ENCODE measurements at regions not wholly inside any gene's neighbourhood (a gene's known extent, or its start where the extent isn't known, plus 50 kb on each side); places are given as distances from the start of the nearest gene placed in this dataset.
A peak's percentile ranks its signal among the peaks of the same experiment; 100 is the strongest.

GRCh38 chr11:70544774-70545609 is 146.7 kb downstream of the CTTN start:
- Mint-ChIP-seq H3K4me1 (ENCODE audit: low read depth, unreplicated experiment) (no peaks in the 10 kb centered on the region), H3K9me3 (ENCODE audit: unreplicated experiment) (no peaks in the 10 kb centered on the region), H3K36me3 (ENCODE audit: insufficient read depth, unreplicated experiment) (peaks cover 35% of the 10 kb centered on the region), H3K27me3 (ENCODE audit: insufficient read depth, unreplicated experiment) (no peaks in the 10 kb centered on the region), H3K4me3 (ENCODE audit: unreplicated experiment) (no peak overlapping the region), H3K27ac (ENCODE audit: unreplicated experiment) (no peak overlapping the region)
- Histone ChIP-seq H3K36me3 (ENCODE audit: control insufficient read depth, insufficient read depth, low read length) (no peaks in the 10 kb centered on the region), H3K9me3 (no peaks in the 10 kb centered on the region), H3K27me3 (replicated peaks; ENCODE audit: control insufficient read depth, insufficient read depth, low read length) (no peaks in the 10 kb centered on the region), H3K4me1 (no peaks in the 10 kb centered on the region), H3K4me3 (ENCODE audit: low read depth, low read length) (no peak overlapping the region)
- no TSS peak for BruUV-seq (replicated peaks)
- CTCF ChIA-PET: no interaction called here
- DNase-seq: no peak
- TF ChIP-seq CTCF (IDR thresholded peaks at IDR 0.05; ENCODE audit: insufficient read depth in 1 of 2, low read depth in 1 of 2, low read length in 1 of 2, severe bottlenecking in 1 of 2, unreplicated experiment in 1 of 2): no peak
- intact Hi-C loops (cut with micrococcal nuclease; ENCODE audit: unreplicated experiment): no loop called here
- POLR2A ChIA-PET: interaction anchor here (0.6 kb wide), 1 partner anchor 182 kb away, joined by 5 read pairs; no protein-coding TSS in a partner anchor

- ChIA-PET POLR2A (interaction anchor here (0.6 kb wide), 2 partner anchors 15 to 181 kb away, joined by 4 to 5 read pairs; no protein-coding TSS in a partner anchor), CTCF (no interaction called here)
- H3K4me1 ChIP-seq: no peaks in the 10 kb centered on the region
- H3K4me3 ChIP-seq (ENCODE audit: low read depth, low read length): no peak overlapping the region
- no peak for DNase-seq
- intact Hi-C loops (cut with micrococcal nuclease; ENCODE audit: unreplicated experiment): no loop called here
- no peaks in the 10 kb centered on the region for H3K9me3 ChIP-seq
- Mint-ChIP-seq H3K27me3 (ENCODE audit: insufficient read depth, unreplicated experiment) (no peaks in the 10 kb centered on the region), H3K4me3 (ENCODE audit: unreplicated experiment) (no peak overlapping the region), H3K36me3 (ENCODE audit: insufficient read depth, unreplicated experiment) (peaks cover 35% of the 10 kb centered on the region), H3K4me1 (ENCODE audit: low read depth, unreplicated experiment) (no peaks in the 10 kb centered on the region), H3K9me3 (ENCODE audit: unreplicated experiment) (no peaks in the 10 kb centered on the region), H3K27ac (ENCODE audit: unreplicated experiment) (no peak overlapping the region)
- no TSS peak for BruUV-seq (replicated peaks)
- no peak for TF ChIP-seq CTCF (IDR thresholded peaks at IDR 0.05; ENCODE audit: insufficient read depth in 1 of 2, low read depth in 1 of 2, low read length in 1 of 2, severe bottlenecking in 1 of 2, unreplicated experiment in 1 of 2)
- H3K27me3 ChIP-seq (replicated peaks; ENCODE audit: control insufficient read depth, insufficient read depth, low read length): no peaks in the 10 kb centered on the region
- H3K36me3 ChIP-seq (ENCODE audit: control insufficient read depth, insufficient read depth, low read length): no peaks in the 10 kb centered on the region
Measured at GRCh38 chr11:70545610-70545912, 147.2 kb downstream of the CTTN start.

GRCh38 chr11:70546191-70546940 is 148.0 kb downstream of the CTTN start:
- POLR2A ChIA-PET: interaction anchor here (0.6 kb wide), 1 partner anchor 14 kb away, joined by 4 read pairs; no protein-coding TSS in a partner anchor
- intact Hi-C loops (cut with micrococcal nuclease; ENCODE audit: unreplicated experiment): no loop called here
- Mint-ChIP-seq H3K27me3 (ENCODE audit: insufficient read depth, unreplicated experiment) (no peaks in the 10 kb centered on the region), H3K9me3 (ENCODE audit: unreplicated experiment) (no peaks in the 10 kb centered on the region), H3K4me1 (ENCODE audit: low read depth, unreplicated experiment) (no peaks in the 10 kb centered on the region), H3K4me3 (ENCODE audit: unreplicated experiment) (no peak overlapping the region), H3K36me3 (ENCODE audit: insufficient read depth, unreplicated experiment) (peaks cover 35% of the 10 kb centered on the region), H3K27ac (ENCODE audit: unreplicated experiment) (peak overlapping the region; percentile 23)
- H3K27me3 ChIP-seq (replicated peaks; ENCODE audit: control insufficient read depth, insufficient read depth, low read length): no peaks in the 10 kb centered on the region
- CTCF ChIA-PET: no interaction called here
- TF ChIP-seq CTCF (IDR thresholded peaks at IDR 0.05; ENCODE audit: insufficient read depth in 1 of 2, low read depth in 1 of 2, low read length in 1 of 2, severe bottlenecking in 1 of 2, unreplicated experiment in 1 of 2): no peak
- H3K9me3 ChIP-seq: no peaks in the 10 kb centered on the region
- no peaks in the 10 kb centered on the region for H3K4me1 ChIP-seq
- DNase-seq: no peak
- no peak overlapping the region for H3K4me3 ChIP-seq (ENCODE audit: low read depth, low read length)
- H3K36me3 ChIP-seq (ENCODE audit: control insufficient read depth, insufficient read depth, low read length): no peaks in the 10 kb centered on the region
- no TSS peak for BruUV-seq (replicated peaks)

Data from Caco-2 (cell line).